ENCODE measurements at regions not wholly inside any gene's neighbourhood (a gene's known extent, or its start where the extent isn't known, plus 50 kb on each side); places are given as distances from the start of the nearest gene placed in this dataset.

- TF ChIP-seq POLR2AphosphoS5 (IDR thresholded peaks at IDR 0.05): no peak
- no peak for TF ChIP-seq CTCF (IDR thresholded peaks at IDR 0.05)
Observed at GRCh38 chr4:35228313-35228712, 1016.0 kb downstream of the ARAP2 start.
